Neutrophil (primary cell): ENCODE measurements at regions not wholly inside any gene's neighbourhood (a gene's known extent, or its start where the extent isn't known, plus 50 kb on each side); places are given as distances from the start of the nearest gene placed in this dataset.

Source experiments
- H3K27ac ChIP-seq: fragments of 200-600 bp; sonication (generic); 2 replicates; pipeline ENCODE4 v1.5.1; 2016; ENCODE audit warnings: mild to moderate bottlenecking, moderate library complexity
- H3K27me3 ChIP-seq: fragments of 200-600 bp; sonication (generic); 2 replicates; pipeline ENCODE4 v1.6.0; 2016; ENCODE audit warnings: mild to moderate bottlenecking
- H3K36me3 ChIP-seq: fragments of 200-600 bp; sonication (generic); 2 replicates; pipeline ENCODE4 v1.5.1; 2017
- H3K4me1 ChIP-seq, 2 experiments: fragments of 200-600 bp in 1 of 2; sonication (generic) in 1 of 2; 1 replicate in 1 of 2; 2 replicates in 1 of 2; pipeline versions ENCODE4 v1.5.1 to v1.6.1; 2013 to 2016; ENCODE audit warnings: low read depth in 1 of 2, low read length in 1 of 2, mild to moderate bottlenecking in 1 of 2, moderate library complexity in 1 of 2; ENCODE audit not compliant: control insufficient read depth in 1 of 2, insufficient read depth in 1 of 2
- H3K4me3 ChIP-seq, 2 experiments: fragments of 200-600 bp in 1 of 2; sonication (generic) in 1 of 2; 1 replicate in 1 of 2; 2 replicates in 1 of 2; pipeline ENCODE4 v1.5.1; 2013 to 2016; ENCODE audit warnings: low read depth in 1 of 2, low read length in 1 of 2, mild to moderate bottlenecking in 1 of 2, moderate library complexity in 1 of 2
- H3K9me3 ChIP-seq: fragments of 200-600 bp; sonication (generic); 2 replicates; pipeline ENCODE4 v1.5.1; 2016
- TF ChIP-seq, protein P1 (sequence below): fragments of 200-600 bp; sonication (generic); IDR thresholded peaks from 2 replicates; pipeline ENCODE4 v1.5.1; 2016; ENCODE audit warnings: antibody characterized with exemption

DNA sequence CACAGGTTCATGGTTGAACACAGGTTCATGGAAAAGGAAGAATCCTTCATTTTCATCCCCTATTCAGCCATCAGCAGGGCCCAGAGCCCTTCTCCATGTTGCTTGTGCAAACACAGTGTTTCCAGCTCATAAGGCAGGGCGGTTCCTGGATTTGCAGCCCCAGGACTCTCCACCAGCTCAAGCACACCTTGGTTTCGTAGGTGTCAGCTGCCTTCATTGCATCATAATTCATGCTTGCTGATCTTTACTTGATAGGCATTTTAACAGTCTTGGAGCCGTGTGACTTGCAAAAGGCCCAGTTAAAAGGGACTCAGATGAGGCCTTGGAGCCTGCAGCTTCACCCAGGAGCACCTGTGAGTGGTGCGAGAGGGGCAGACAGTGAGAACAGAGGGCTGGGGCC lies 318.1 kb upstream of the B3GAT1 start:
- TF ChIP-seq, protein P1, sequence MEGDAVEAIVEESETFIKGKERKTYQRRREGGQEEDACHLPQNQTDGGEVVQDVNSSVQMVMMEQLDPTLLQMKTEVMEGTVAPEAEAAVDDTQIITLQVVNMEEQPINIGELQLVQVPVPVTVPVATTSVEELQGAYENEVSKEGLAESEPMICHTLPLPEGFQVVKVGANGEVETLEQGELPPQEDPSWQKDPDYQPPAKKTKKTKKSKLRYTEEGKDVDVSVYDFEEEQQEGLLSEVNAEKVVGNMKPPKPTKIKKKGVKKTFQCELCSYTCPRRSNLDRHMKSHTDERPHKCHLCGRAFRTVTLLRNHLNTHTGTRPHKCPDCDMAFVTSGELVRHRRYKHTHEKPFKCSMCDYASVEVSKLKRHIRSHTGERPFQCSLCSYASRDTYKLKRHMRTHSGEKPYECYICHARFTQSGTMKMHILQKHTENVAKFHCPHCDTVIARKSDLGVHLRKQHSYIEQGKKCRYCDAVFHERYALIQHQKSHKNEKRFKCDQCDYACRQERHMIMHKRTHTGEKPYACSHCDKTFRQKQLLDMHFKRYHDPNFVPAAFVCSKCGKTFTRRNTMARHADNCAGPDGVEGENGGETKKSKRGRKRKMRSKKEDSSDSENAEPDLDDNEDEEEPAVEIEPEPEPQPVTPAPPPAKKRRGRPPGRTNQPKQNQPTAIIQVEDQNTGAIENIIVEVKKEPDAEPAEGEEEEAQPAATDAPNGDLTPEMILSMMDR, result no peak
- no peaks in the 10 kb centered on the region for H3K9me3 ChIP-seq

DNA sequence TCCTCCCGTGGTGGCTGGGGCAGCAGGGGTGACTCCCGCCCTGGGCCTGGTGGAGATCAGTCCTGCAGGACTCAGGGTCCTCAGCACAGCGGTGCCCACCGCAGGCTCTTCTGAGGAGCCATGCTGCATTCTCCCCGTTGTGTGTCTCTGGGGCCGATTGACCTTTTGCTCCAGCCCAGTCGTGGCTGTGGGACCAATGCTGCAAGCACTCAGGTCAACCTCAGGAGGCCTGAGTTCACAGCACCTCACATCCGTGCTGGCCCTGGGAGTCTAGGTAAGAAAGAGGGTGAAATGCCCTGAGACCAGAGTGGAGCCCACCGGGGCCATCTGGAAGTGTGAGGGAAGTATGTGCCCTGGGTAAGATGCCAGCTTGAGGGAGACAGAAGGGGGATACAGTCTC lies 316.1 kb upstream of the B3GAT1 start:
- no peaks in the 10 kb centered on the region for H3K27me3 ChIP-seq
- H3K27ac ChIP-seq, result no peak overlapping the region
- no peaks in the 10 kb centered on the region for H3K9me3 ChIP-seq
- H3K4me1 ChIP-seq, result no peaks in the 10 kb centered on the region
- TF ChIP-seq, protein P1, result no peak
- no peaks in the 10 kb centered on the region for H3K36me3 ChIP-seq
- H3K4me3 ChIP-seq, result no peak overlapping the region

More for the DNA sequence above, 318.1 kb upstream of the B3GAT1 start:
- H3K4me1 ChIP-seq, result no peaks in the 10 kb centered on the region
- H3K36me3 ChIP-seq, result no peaks in the 10 kb centered on the region
- H3K4me3 ChIP-seq, result no peak overlapping the region
- H3K27ac ChIP-seq, result no peak overlapping the region
- H3K27me3 ChIP-seq, result no peaks in the 10 kb centered on the region

GRCh38 chr11:134727636-134728035 lies 315.6 kb upstream of the B3GAT1 start:
- no peaks in the 10 kb centered on the region for H3K4me1 ChIP-seq
- H3K27me3 ChIP-seq, result no peaks in the 10 kb centered on the region
- TF ChIP-seq, protein P1, result no peak
- no peaks in the 10 kb centered on the region for H3K36me3 ChIP-seq
- no peaks in the 10 kb centered on the region for H3K9me3 ChIP-seq
- H3K27ac ChIP-seq, result no peak overlapping the region
- no peak overlapping the region for H3K4me3 ChIP-seq

- no peak overlapping the region for H3K4me3 ChIP-seq
- no peaks in the 10 kb centered on the region for H3K27me3 ChIP-seq
- no peaks in the 10 kb centered on the region for H3K36me3 ChIP-seq
- H3K4me1 ChIP-seq, result no peaks in the 10 kb centered on the region
- TF ChIP-seq, protein P1, result no peak
- H3K27ac ChIP-seq, result no peak overlapping the region
- H3K9me3 ChIP-seq, result no peaks in the 10 kb centered on the region
Measured at GRCh38 chr11:134727204-134727603, 315.2 kb upstream of the B3GAT1 start.

- no peaks in the 10 kb centered on the region for H3K4me1 ChIP-seq
- TF ChIP-seq, protein P1, result no peak
- no peaks in the 10 kb centered on the region for H3K9me3 ChIP-seq
- no peaks in the 10 kb centered on the region for H3K36me3 ChIP-seq
- H3K4me3 ChIP-seq, result no peak overlapping the region
- H3K27ac ChIP-seq, result no peak overlapping the region
- H3K27me3 ChIP-seq, result no peaks in the 10 kb centered on the region
Measured at GRCh38 chr11:134725716-134726639, 313.9 kb upstream of the B3GAT1 start.
